ENCODE measurements at regions not wholly inside any gene's neighbourhood (a gene's known extent, or its start where the extent isn't known, plus 50 kb on each side); places are given as distances from the start of the nearest gene placed in this dataset.

GRCh38 chr5:173835131-173835530 is 53.0 kb upstream of the CPEB4 start:
- peak; percentile 2 for DNase-seq

- DNase-seq, result no peak
These were observed 52.5 kb upstream of the CPEB4 start for GRCh38 chr5:173835661-173836060.

GRCh38 chr5:173837654-173838053 is 50.5 kb upstream of the CPEB4 start:
- DNase-seq, result no peak
